Tibial artery (tissue), 4 donors: ENCODE measurements at regions not wholly inside any gene's neighbourhood (a gene's known extent, or its start where the extent isn't known, plus 50 kb on each side); places are given as distances from the start of the nearest gene placed in this dataset.
A peak's percentile ranks its signal among the peaks of the same experiment; 100 is the strongest.

ENCODE experiments used
- DNase-seq, 2 donors: peaks; one replicate each; pipeline ENCODE4 v3.0.0-alpha.2; 2019
- H3K27ac ChIP-seq, 2 donors: fragments of 200-600 bp; sonication (generic) in 1 of 2; 1 replicate in 1 of 2; 2 replicates in 1 of 2; pipeline ENCODE4 v1.5.1; 2018 to 2019; ENCODE audit warnings: mild to moderate bottlenecking in 1 of 2
- H3K27me3 ChIP-seq, 2 donors: fragments of 200-600 bp; sonication (generic) in 1 of 2; one replicate each; pipeline versions ENCODE4 v1.5.1 to v1.6.0; 2016 to 2019
- H3K36me3 ChIP-seq, 3 donors: fragments of 200-600 bp; sonication (generic) in 2 of 3; one replicate each; pipeline ENCODE4 v1.5.1; 2016 to 2019; ENCODE audit warnings: mild to moderate bottlenecking in 2 of 3
- H3K4me1 ChIP-seq, 4 donors: fragments of 200-600 bp; sonication (generic) in 2 of 4; 1 replicate in 3 of 4; 2 replicates in 1 of 4; pipeline ENCODE4 v1.5.1; 2016 to 2019
- H3K4me3 ChIP-seq, 2 donors: fragments of 200-600 bp; sonication (generic) in 1 of 2; 1 replicate in 1 of 2; 2 replicates in 1 of 2; pipeline ENCODE4 v1.5.1; 2018 to 2019; ENCODE audit warnings: mild to moderate bottlenecking in 2 of 2
- H3K9me3 ChIP-seq, 3 donors: fragments of 200-600 bp; sonication (generic) in 1 of 3; one replicate each; pipeline ENCODE4 v1.5.1; 2016 to 2019
- intact Hi-C: fragments of 100-400 bp; cut with DNase I; formaldehyde crosslinking; loops from one replicate; pipeline ENCODE4 v1.15.0; 2023; ENCODE audit warnings: low total_unique reads
- TF ChIP-seq, protein P1 (sequence below), 2 experiments: fragments of 200-600 bp in 1 of 2; fragments of 450-650 bp in 1 of 2; IDR thresholded peaks; one replicate each; pipeline ENCODE4 v1.5.1; 2017 to 2019; ENCODE audit warnings: antibody characterized with exemption in 2 of 2, mild to moderate bottlenecking in 1 of 2, moderate library complexity in 1 of 2

DNA sequence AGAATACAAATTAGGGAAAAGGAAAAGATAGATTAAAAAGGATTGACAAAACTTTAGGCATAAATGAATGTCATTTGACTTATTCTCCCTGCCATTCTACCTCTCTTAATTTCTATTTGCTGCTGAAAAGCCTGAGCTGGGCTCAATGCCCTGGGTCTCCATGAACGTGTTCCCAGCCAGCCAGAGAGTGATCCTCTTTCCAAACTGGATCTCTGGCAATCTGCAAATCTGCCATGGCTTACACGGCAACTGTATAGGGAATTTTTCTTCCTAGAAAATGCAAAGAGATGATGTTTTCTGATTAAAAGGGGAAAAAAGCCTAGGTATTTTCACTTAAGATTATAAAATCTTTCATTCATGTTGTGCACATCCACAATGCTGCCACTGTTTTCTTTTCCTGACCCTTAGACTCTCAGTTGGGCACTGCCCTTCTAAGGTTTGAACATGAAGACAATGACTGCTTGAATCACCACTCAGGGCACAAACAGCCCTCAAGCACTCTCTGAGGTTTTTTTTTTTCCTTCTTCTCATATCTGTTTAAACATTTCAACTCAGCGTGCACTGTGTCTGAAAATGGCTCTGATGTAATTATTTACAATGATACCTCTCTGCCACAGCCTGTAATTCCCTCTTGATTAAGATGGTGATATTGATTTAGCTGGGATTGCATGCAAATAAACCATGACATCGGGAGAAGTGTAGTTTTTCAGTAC is 60.3 kb downstream of the DACT1 start:
- Histone ChIP-seq H3K27me3 (no peaks in the 10 kb centered on the region), H3K4me1 (peaks cover 0 to 28% (median 6%) of the 10 kb centered on the region in 4 donors), H3K4me3 (no peak overlapping the region), H3K9me3 (no peaks in the 10 kb centered on the region), H3K36me3 (no peaks in the 10 kb centered on the region), H3K27ac (no peak overlapping the region)
- TF ChIP-seq, protein P1, sequence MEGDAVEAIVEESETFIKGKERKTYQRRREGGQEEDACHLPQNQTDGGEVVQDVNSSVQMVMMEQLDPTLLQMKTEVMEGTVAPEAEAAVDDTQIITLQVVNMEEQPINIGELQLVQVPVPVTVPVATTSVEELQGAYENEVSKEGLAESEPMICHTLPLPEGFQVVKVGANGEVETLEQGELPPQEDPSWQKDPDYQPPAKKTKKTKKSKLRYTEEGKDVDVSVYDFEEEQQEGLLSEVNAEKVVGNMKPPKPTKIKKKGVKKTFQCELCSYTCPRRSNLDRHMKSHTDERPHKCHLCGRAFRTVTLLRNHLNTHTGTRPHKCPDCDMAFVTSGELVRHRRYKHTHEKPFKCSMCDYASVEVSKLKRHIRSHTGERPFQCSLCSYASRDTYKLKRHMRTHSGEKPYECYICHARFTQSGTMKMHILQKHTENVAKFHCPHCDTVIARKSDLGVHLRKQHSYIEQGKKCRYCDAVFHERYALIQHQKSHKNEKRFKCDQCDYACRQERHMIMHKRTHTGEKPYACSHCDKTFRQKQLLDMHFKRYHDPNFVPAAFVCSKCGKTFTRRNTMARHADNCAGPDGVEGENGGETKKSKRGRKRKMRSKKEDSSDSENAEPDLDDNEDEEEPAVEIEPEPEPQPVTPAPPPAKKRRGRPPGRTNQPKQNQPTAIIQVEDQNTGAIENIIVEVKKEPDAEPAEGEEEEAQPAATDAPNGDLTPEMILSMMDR (IDR thresholded peaks at IDR 0.05) = no peak
- intact Hi-C loops = no loop called here
- no peak for DNase-seq

DNA sequence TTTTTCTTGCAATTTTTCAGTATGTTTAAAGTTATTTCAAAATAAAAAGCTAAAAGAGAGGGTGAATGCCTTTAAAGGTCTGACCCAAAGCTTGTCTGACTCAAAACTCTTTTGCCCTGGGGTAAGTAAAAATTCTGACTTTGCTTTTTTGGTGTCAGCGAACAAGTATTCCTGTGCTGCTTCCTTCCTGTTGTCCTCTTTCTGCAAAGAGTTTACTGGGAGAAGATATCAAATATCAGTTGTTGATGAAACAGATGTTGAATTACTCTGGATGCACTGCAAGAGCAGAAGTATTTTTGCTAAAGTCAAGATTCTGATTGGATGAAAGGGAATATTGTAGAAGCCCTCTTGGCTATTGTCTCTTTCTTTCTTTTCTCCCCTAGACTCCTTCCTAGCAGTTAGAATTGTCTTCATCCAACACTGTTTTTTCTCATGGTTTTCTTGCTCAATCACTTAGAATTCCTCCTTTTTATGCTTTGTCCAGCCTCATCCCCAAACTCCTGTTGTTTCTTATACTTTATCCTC is 62.0 kb downstream of the DACT1 start:
- H3K9me3 ChIP-seq = no peaks in the 10 kb centered on the region
- H3K27me3 ChIP-seq = no peaks in the 10 kb centered on the region
- DNase-seq = no peak
- H3K4me3 ChIP-seq = no peak overlapping the region
- TF ChIP-seq, protein P1 (IDR thresholded peaks at IDR 0.05) = no peak
- no peaks in the 10 kb centered on the region for H3K36me3 ChIP-seq
- intact Hi-C loops = no loop called here
- no peak overlapping the region for H3K27ac ChIP-seq
- peaks cover 0 to 38% (median 6%) of the 10 kb centered on the region in 4 donors for H3K4me1 ChIP-seq

DNA sequence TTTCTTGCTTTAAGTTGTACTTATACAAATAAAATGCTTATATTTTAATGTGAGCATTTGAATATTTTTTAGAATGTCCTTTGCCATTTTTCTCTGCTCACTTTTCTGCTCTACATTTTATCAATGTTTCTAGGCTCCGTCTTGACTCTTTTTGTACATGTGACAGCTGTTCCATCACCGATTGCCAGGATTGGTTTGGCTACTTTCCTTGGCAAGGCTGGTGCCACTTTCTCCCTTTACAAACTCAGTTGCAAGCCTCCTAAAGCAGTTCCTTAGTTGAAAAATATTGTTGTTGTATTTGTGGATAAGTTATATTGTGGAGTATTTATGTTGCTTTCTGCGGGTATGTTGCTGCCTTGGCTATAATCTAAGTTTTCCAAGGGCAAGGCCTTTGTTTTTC is 63.4 kb downstream of the DACT1 start:
- H3K27me3 ChIP-seq = no peaks in the 10 kb centered on the region
- H3K36me3 ChIP-seq = no peaks in the 10 kb centered on the region
- intact Hi-C loops = no loop called here
- H3K27ac ChIP-seq = peak overlapping the region; percentile 27 to 29
- TF ChIP-seq, protein P1 (IDR thresholded peaks at IDR 0.05) = no peak
- no peak for DNase-seq
- H3K4me1 ChIP-seq = peaks cover 0 to 38% (median 6%) of the 10 kb centered on the region in 4 donors
- no peak overlapping the region for H3K4me3 ChIP-seq
- H3K9me3 ChIP-seq = no peaks in the 10 kb centered on the region

DNA sequence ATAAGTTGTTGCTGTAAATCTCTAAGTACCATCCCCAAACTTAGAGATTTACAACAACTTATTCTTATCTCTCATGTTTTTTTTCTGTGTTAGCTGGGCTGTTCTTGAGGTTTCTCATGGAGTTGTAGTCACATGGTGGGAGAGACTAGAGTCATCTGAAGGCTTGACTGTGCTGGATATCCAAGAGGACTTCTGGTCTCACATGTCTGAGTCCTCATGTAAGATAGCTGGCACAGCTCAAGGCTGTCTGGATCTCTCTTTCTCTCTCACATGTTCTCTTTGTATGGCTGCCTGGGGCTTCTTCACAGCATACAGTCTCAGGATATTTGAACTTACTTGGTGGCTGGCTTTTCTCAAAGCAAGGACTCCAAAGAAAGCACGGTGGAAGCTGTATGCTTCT is 63.8 kb downstream of the DACT1 start:
- Histone ChIP-seq H3K27ac (peak overlapping the region; percentile 27 to 29), H3K36me3 (no peaks in the 10 kb centered on the region), H3K9me3 (no peaks in the 10 kb centered on the region), H3K4me1 (peaks cover 0 to 38% (median 6%) of the 10 kb centered on the region in 4 donors), H3K27me3 (no peaks in the 10 kb centered on the region), H3K4me3 (no peak overlapping the region)
- TF ChIP-seq, protein P1 (IDR thresholded peaks at IDR 0.05) = no peak
- intact Hi-C loops = no loop called here
- peak in 1 of 2 donors; percentile 23 for DNase-seq

DNA sequence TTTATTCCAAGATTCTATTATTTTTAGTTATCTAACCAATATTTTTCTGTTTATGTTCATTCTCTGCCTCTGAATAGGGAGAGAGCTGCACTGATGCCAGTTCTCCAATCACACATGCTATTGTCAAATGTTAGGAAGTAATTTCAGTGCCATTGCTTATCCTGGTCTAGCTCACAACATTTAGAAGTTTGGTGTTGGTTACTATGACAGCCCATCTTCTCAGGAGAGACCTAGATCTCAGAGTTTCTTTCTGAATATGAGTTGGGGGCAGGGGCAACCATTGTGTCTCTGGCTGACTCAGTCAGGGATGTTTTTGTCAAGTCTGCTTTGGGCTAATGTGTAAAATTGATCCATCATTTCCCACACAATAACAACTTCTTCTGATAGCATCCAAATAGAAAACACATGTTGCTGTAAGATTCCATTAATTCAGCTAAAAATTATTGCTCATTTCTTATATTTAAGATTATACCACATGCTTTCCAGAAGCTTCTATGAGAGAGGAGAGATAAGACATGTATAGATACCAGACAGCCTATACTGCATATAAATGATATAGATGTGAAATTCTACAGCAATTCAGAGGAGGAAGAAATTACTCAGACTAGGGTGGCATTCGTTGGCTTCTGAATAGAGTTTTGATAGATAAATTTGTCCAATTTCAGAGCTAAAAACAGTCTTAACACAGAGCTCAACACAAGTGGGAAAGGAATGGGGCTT is 64.8 kb downstream of the DACT1 start:
- DNase-seq = no peak
- H3K27ac ChIP-seq = peak overlapping the region in 1 of 2 donors; percentile 27
- intact Hi-C loops = no loop called here
- TF ChIP-seq, protein P1 (IDR thresholded peaks at IDR 0.05) = no peak
- H3K9me3 ChIP-seq = no peaks in the 10 kb centered on the region
- no peaks in the 10 kb centered on the region for H3K27me3 ChIP-seq
- H3K4me3 ChIP-seq = no peak overlapping the region
- H3K36me3 ChIP-seq = no peaks in the 10 kb centered on the region
- peaks cover 0 to 38% (median 6%) of the 10 kb centered on the region in 4 donors for H3K4me1 ChIP-seq
